K562 (cell line): ENCODE measurements at regions not wholly inside any gene's neighbourhood (a gene's known extent, or its start where the extent isn't known, plus 50 kb on each side); places are given as distances from the start of the nearest gene placed in this dataset.

Experiments
- ATAC-seq: fragments of 200-7000 bp; cut with Tn5 transposase; 3 replicates; pipeline ENCODE4 v1.9.1; 2020; ENCODE audit warnings: moderate library complexity
- BruUV-seq: library from RNA; stranded (reverse); fragments of 400-500 nt; replicated peaks from 2 replicates; lab custom pipeline; 2021; lab: Mats Ljungman, UMichigan
- CTCF ChIA-PET: fragments of 300-600 bp; formaldehyde crosslinking; extraction: SDS; loops from one replicate; lab custom pipeline; 2021; ENCODE audit warnings: low intra/inter-chr PET ratio; lab: Yijun Ruan, JAX
- POLR2A ChIA-PET: fragments of 300-600, 350-650 bp; sonication (Branson Sonifier 250); formaldehyde crosslinking; extraction: SDS; loops from one replicate; lab custom pipeline; 2021; ENCODE audit warnings: antibody characterized with exemption, inconsistent platforms; lab: Yijun Ruan, JAX
- DNase-seq, 4 experiments: peaks; one replicate each; pipeline versions ENCODE4 v3.0.0 to v3.0.0-alpha.2; 2011 to 2018; ENCODE audit warnings: low spot score in 3 of 4, mixed read lengths in 3 of 4; ENCODE audit errors: extremely low read depth in 1 of 4
- FAIRE-seq: peaks from 2 replicates; lab custom pipeline; 2011; peaks lifted over from hg19 to GRCh38; lab: Jason Lieb, UNC
- H2AFZ ChIP-seq: 2 replicates; pipeline ENCODE4 v1.6.0; 2011; ENCODE audit warnings: low read depth, low read length, control low read depth, inconsistent platforms
- H3K27ac ChIP-seq: fragments of 200-600 bp; 3 replicates; pipeline ENCODE4 v1.8.0; 2011; ENCODE audit warnings: low read depth, mild to moderate bottlenecking, control low read depth, inconsistent platforms, low read length, moderate library complexity, mixed read lengths; ENCODE audit errors: extremely low read depth
- H3K27me3 ChIP-seq, 2 experiments: fragments of 300-600 bp in 1 of 2; 2 replicates in 1 of 2; 3 replicates in 1 of 2; pipeline versions ENCODE4 v1.6.0 to v1.8.0; 2011; ENCODE audit warnings: inconsistent platforms in 2 of 2, low read length in 2 of 2, mild to moderate bottlenecking in 1 of 2, mixed read lengths in 1 of 2, moderate library complexity in 1 of 2; ENCODE audit not compliant: control insufficient read depth in 2 of 2, insufficient read depth in 2 of 2
- H3K36me3 ChIP-seq: fragments of 300-600 bp; 3 replicates; pipeline ENCODE4 v1.8.0; 2011; ENCODE audit warnings: mild to moderate bottlenecking, low read length, inconsistent platforms; ENCODE audit not compliant: control insufficient read depth, insufficient read depth
- H3K4me1 ChIP-seq, 2 experiments: fragments of 200-600 bp in 1 of 2; replicated peaks in 1 of 2; 2 replicates in 1 of 2; 3 replicates in 1 of 2; pipeline versions ENCODE4 v1.5.1 to v1.8.0; 2011; ENCODE audit warnings: inconsistent platforms in 2 of 2, low read length in 2 of 2, mild to moderate bottlenecking in 1 of 2, mixed read lengths in 1 of 2, moderate library complexity in 1 of 2; ENCODE audit not compliant: control insufficient read depth in 2 of 2, insufficient read depth in 2 of 2
- H3K4me2 ChIP-seq: 2 replicates; pipeline ENCODE4 v1.6.1; 2011; ENCODE audit warnings: low read length, control low read depth, inconsistent platforms, mixed read lengths; ENCODE audit not compliant: insufficient read depth
- H3K4me3 ChIP-seq: fragments of 200-600 bp; sonication (generic), shearing (Covaris generic); 2 replicates; pipeline ENCODE4 v1.5.1; 2016; ENCODE audit warnings: control low read depth, inconsistent platforms
- H3K79me2 ChIP-seq: fragments of 200-600 bp; 3 replicates; pipeline ENCODE4 v1.8.0; 2011; ENCODE audit warnings: low read length, inconsistent platforms; ENCODE audit not compliant: control insufficient read depth, insufficient read depth
- H3K9ac ChIP-seq, 2 experiments: 2 replicates each; pipeline versions ENCODE4 v1.6.0 to v1.6.1; 2011; ENCODE audit warnings: low read depth in 2 of 2, low read length in 2 of 2, control low read depth in 1 of 2, inconsistent platforms in 1 of 2, mild to moderate bottlenecking in 1 of 2, mixed read lengths in 1 of 2; ENCODE audit not compliant: insufficient read depth in 1 of 2
- H3K9me1 ChIP-seq: one replicate; pipeline ENCODE4 v1.6.0; 2011; ENCODE audit warnings: inconsistent platforms, mild to moderate bottlenecking, low read length, moderate library complexity; ENCODE audit not compliant: control insufficient read depth, insufficient read depth
- H3K9me3 ChIP-seq: replicated peaks from 2 replicates; pipeline ENCODE4 v1.5.1; 2011; ENCODE audit warnings: low read depth, low read length, inconsistent platforms; ENCODE audit not compliant: control insufficient read depth, insufficient read depth
- H4K20me1 ChIP-seq: replicated peaks from 2 replicates; pipeline ENCODE4 v1.6.1; 2011; ENCODE audit warnings: low read length, inconsistent platforms, mixed read lengths; ENCODE audit not compliant: control insufficient read depth, insufficient read depth
- CEBPB ChIP-seq: fragments of 450-650 bp; IDR thresholded peaks from 2 replicates; pipeline ENCODE4 v1.6.1; 2016; ENCODE audit warnings: missing genetic modification characterization, missing compliant biosample characterization
- NFIC ChIP-seq: fragments of 450-650 bp; IDR thresholded peaks from 2 replicates; pipeline ENCODE4 v1.6.1; 2017; ENCODE audit warnings: mild to moderate bottlenecking, inconsistent platforms
- TCF7L2 ChIP-seq: fragments of 150-350 bp; IDR thresholded peaks from 2 replicates; pipeline ENCODE4 v1.6.1; 2016; ENCODE audit warnings: low read depth, mild to moderate bottlenecking, low read length, moderate library complexity
- WGBS: fragments of 100-300 bp; shearing (Covaris generic); methylation state at CpG from one replicate; pipeline ENCODE4 v1.1.6; 2016; ENCODE audit warnings: low coverage, mixed read lengths; ENCODE audit not compliant: insufficient coverage; ENCODE audit errors: missing lambda C conversion rate; 5-methylcytosine and 5-hydroxymethylcytosine counted together
- in situ Hi-C: fragments of 300-500 bp; cut with MboI; formaldehyde crosslinking; loops from 4 replicates; pipeline ENCODE4 v1.15.0; 2018; ENCODE audit warnings: inconsistent platforms, mixed read lengths
- intact Hi-C: fragments of 100-400 bp; cut with micrococcal nuclease; formaldehyde crosslinking; loops from 2 replicates; pipeline ENCODE4 v1.14.2; 2022
- TF ChIP-seq, protein P1 (sequence below): fragments of 450-650 bp; IDR thresholded peaks from 2 replicates; pipeline ENCODE4 v1.6.1; 2016; ENCODE audit warnings: low read depth, mild to moderate bottlenecking, moderate library complexity
- TF ChIP-seq, protein P2 (sequence below): sonication (generic); formaldehyde crosslinking; IDR thresholded peaks from 2 replicates; pipeline ENCODE4 v1.8.1; 2023; ENCODE audit warnings: mild to moderate bottlenecking, missing genetic modification reagents
- TF ChIP-seq, protein P3 (sequence below): sonication (generic); IDR thresholded peaks from 2 replicates; pipeline ENCODE4 v1.6.1; 2016

DNA sequence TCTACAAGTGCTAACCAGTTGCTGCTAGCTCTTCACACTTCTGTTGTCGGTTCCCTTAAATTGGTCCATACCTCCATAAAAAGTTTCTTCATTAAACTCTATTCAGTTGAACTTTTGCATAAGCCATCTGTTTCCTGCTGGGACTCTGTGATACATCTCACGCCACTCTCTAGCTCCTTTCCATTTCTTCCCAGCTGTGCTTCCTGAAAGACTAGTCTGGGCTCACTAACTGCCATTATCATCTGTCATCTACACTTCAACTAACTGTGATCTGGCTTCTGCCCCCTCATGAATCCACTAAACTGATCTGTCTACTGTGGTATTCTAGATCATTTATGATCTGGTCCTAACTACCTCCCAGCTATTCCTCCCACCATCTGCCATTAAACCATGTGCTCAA is 78.3 kb downstream of the ELAPOR2 start:
- no peak for ATAC-seq
- H4K20me1 ChIP-seq: no peaks in the 10 kb centered on the region
- no peak overlapping the region for H3K27ac ChIP-seq
- no peak for DNase-seq
- peaks cover 18% of the 10 kb centered on the region; the same call in 2 of the 3 replicates for H3K79me2 ChIP-seq
- ChIA-PET POLR2A (interaction anchor here (0.6 kb wide), 1 partner anchor 565 kb away, joined by 3 read pairs; no protein-coding TSS in a partner anchor), CTCF (no interaction called here)
- BruUV-seq: no TSS peak
- WGBS: 65% methylated on average over 2 of the region's 2 CpGs
- H3K9me3 ChIP-seq: 0 out of 2 replicates have a peak, but pooled peaks cover 1% of the 10 kb centered on the region
- no peak overlapping the region for H3K4me2 ChIP-seq
- no peaks in the 10 kb centered on the region for H3K27me3 ChIP-seq
- no peak for FAIRE-seq
- H3K4me1 ChIP-seq: no peaks in the 10 kb centered on the region
- TF ChIP-seq, protein P1, sequence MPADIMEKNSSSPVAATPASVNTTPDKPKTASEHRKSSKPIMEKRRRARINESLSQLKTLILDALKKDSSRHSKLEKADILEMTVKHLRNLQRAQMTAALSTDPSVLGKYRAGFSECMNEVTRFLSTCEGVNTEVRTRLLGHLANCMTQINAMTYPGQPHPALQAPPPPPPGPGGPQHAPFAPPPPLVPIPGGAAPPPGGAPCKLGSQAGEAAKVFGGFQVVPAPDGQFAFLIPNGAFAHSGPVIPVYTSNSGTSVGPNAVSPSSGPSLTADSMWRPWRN: no peak
- TF ChIP-seq TCF7L2: no peak
- TF ChIP-seq CEBPB (tag): no peak
- TF ChIP-seq, protein P2, sequence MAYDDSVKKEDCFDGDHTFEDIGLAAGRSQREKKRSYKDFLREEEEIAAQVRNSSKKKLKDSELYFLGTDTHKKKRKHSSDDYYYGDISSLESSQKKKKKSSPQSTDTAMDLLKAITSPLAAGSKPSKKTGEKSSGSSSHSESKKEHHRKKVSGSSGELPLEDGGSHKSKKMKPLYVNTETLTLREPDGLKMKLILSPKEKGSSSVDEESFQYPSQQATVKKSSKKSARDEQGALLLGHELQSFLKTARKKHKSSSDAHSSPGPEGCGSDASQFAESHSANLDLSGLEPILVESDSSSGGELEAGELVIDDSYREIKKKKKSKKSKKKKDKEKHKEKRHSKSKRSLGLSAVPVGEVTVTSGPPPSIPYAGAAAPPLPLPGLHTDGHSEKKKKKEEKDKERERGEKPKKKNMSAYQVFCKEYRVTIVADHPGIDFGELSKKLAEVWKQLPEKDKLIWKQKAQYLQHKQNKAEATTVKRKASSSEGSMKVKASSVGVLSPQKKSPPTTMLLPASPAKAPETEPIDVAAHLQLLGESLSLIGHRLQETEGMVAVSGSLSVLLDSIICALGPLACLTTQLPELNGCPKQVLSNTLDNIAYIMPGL: no peak
- TF ChIP-seq NFIC: no peak
- TF ChIP-seq, protein P3, sequence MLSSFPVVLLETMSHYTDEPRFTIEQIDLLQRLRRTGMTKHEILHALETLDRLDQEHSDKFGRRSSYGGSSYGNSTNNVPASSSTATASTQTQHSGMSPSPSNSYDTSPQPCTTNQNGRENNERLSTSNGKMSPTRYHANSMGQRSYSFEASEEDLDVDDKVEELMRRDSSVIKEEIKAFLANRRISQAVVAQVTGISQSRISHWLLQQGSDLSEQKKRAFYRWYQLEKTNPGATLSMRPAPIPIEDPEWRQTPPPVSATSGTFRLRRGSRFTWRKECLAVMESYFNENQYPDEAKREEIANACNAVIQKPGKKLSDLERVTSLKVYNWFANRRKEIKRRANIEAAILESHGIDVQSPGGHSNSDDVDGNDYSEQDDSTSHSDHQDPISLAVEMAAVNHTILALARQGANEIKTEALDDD: peak; percentile 89
- TF ChIP-seq, all 486 proteins: peak for 1
- Histone ChIP-seq H3K36me3 (no peaks in the 10 kb centered on the region), H3K9ac (no peak overlapping the region), H3K4me3 (no peak overlapping the region), H3K9me1 (no peaks in the 10 kb centered on the region), H2AFZ (no peak overlapping the region)
- in situ Hi-C loops: no loop called here
- intact Hi-C loops: no loop called here
